ENCODE measurements at regions not wholly inside any gene's neighbourhood (a gene's known extent, or its start where the extent isn't known, plus 50 kb on each side); places are given as distances from the start of the nearest gene placed in this dataset.

DNA sequence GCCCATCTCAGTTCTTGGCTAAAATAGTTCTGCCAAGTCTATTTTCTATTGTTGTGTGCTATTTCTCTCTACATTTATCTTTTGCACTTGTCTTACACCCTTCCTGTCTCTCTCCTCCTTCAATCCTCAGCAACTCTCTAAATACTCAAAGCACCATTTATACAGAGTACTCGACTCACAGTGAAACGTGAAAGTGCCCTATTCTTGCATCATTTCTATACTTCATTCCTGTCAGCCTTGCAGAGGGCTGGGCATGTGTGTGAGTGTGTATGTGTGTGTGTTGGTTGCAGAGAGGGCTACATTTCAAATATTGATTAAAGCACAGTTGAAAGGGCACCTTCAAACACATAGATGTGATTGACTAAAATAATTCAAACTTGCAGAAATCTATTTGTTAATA, 373.2 kb upstream of the MANEA start:
- Histone ChIP-seq H3K36me3 (ENCODE audit: control insufficient read depth in 2 of 4, insufficient read depth in 4 of 4, low read length in 3 of 4) (no peaks in the 10 kb centered on the region), H3K9me3 (ENCODE audit: insufficient read depth in 2 of 2, low read depth in 1 of 2, low read length in 1 of 2) (no peaks in the 10 kb centered on the region), H2BK20ac (ENCODE audit: low read length) (no peak overlapping the region), H3K27ac (ENCODE audit: low read depth, low read length) (no peak overlapping the region), H2BK12ac (ENCODE audit: low read depth, low read length) (no peak overlapping the region), H3K56ac (replicated peaks; ENCODE audit: insufficient read length, low read depth, low read length) (no peak overlapping the region), H3K4me3 (ENCODE audit: extremely low read depth in 1 of 4, insufficient read depth in 2 of 4, low read depth in 3 of 4, low read length in 4 of 4) (no peak overlapping the region), H2AK5ac (ENCODE audit: low read depth, low read length) (no peak overlapping the region), H4K20me1 (replicated peaks in 1 of 2; ENCODE audit: control insufficient read depth in 1 of 2, insufficient read depth in 2 of 2, low read length in 2 of 2) (no peaks in the 10 kb centered on the region), H2BK5ac (ENCODE audit: low read depth, low read length) (no peak overlapping the region), H3K4me2 (ENCODE audit: insufficient read depth in 1 of 2, low read depth in 2 of 2, low read length in 2 of 2) (no peak overlapping the region), H3K9ac (replicated peaks in 1 of 4; ENCODE audit: extremely low read depth in 1 of 4, low read depth in 3 of 4, low read length in 3 of 4) (no peak overlapping the region), H4K5ac (ENCODE audit: insufficient read length, low read depth, low read length) (no peak overlapping the region), H3K79me1 (ENCODE audit: low read depth, low read length) (no peaks in the 10 kb centered on the region), H3K23ac (ENCODE audit: insufficient read length) (no peak overlapping the region), H4K91ac (replicated peaks; ENCODE audit: insufficient read length, low read length) (no peak overlapping the region), H3K79me2 (ENCODE audit: control insufficient read depth in 1 of 2, insufficient read depth in 2 of 2, low read length in 2 of 2) (no peaks in the 10 kb centered on the region), H3K14ac (ENCODE audit: insufficient read length) (no peak overlapping the region), H3K4me1 (replicated peaks in 1 of 4; ENCODE audit: control insufficient read depth in 3 of 4, insufficient read depth in 4 of 4, low read length in 3 of 4) (no peaks in the 10 kb centered on the region), H3K4ac (replicated peaks; ENCODE audit: insufficient read length, low read depth, low read length) (no peak overlapping the region), H3K27me3 (replicated peaks in 1 of 4; ENCODE audit: control insufficient read depth in 3 of 4, extremely low read depth in 1 of 4, insufficient read depth in 3 of 4, low read length in 3 of 4) (no peaks in the 10 kb centered on the region), H2BK15ac (ENCODE audit: low read length) (no peak overlapping the region), H2AFZ (ENCODE audit: low read length) (no peak overlapping the region), H4K8ac (ENCODE audit: extremely low read depth, insufficient read depth, low read length) (no peak overlapping the region), H3K23me2 (ENCODE audit: low read depth, low read length) (no peaks in the 10 kb centered on the region), H2BK120ac (replicated peaks; ENCODE audit: low read depth, low read length) (no peak overlapping the region), H3K18ac (ENCODE audit: extremely low read depth, low read length) (no peak overlapping the region)
- TF ChIP-seq PHF8 (conservative IDR thresholded peaks at IDR 0.05; ENCODE audit: low read depth, low read length) (no peak), BACH1 (IDR thresholded peaks at IDR 0.05; ENCODE audit: low read length) (no peak), MAFK (IDR thresholded peaks at IDR 0.05; ENCODE audit: low read depth, low read length) (no peak), GABPA (IDR thresholded peaks at IDR 0.05; ENCODE audit: borderline replicate concordance, insufficient read depth, low read length) (no peak), NRF1 (IDR thresholded peaks at IDR 0.05; ENCODE audit: low read depth, low read length) (no peak), FOSL1 (IDR thresholded peaks at IDR 0.05; ENCODE audit: insufficient read depth, low read depth, low read length) (no peak), ZNF274 (IDR thresholded peaks at IDR 0.05; ENCODE audit: borderline replicate concordance, extremely low read depth, low read length) (no peak), KDM1A (IDR thresholded peaks at IDR 0.05; ENCODE audit: borderline replicate concordance, low read length) (no peak), CTBP2 (IDR thresholded peaks at IDR 0.05; ENCODE audit: borderline replicate concordance, insufficient read depth, insufficient read length, low read length) (no peak), SUZ12 (IDR thresholded peaks at IDR 0.05; ENCODE audit: low read length) (no peak), SP2 (IDR thresholded peaks at IDR 0.05; ENCODE audit: low read length) (no peak), NANOG (IDR thresholded peaks at IDR 0.05; ENCODE audit: insufficient read depth, low read depth, low read length, poor library complexity, severe bottlenecking) (no peak)
- FAIRE-seq (no peak), DNase-seq (ENCODE audit: low read depth in 1 of 2, low spot score in 2 of 2) (no peak)
- POLR2A ChIA-PET (ENCODE audit: partially characterized antibody): no interaction called here
- CTCF ChIA-PET (ENCODE audit: partially characterized antibody): interaction anchor here (0.6 to 3.5 kb wide), 10 partner anchors 10 to 166 kb away, joined by 3 to 39 read pairs (median 3); no protein-coding TSS in a partner anchor
- 100% methylated on average over 2 of the region's 2 CpGs; no CpG with 5 or more reads in 1 of the 2 experiments for WGBS, 2 experiments (ENCODE audit: extremely low coverage in 1 of 2, insufficient coverage in 1 of 2, insufficient read length in 1 of 2, insufficient replicate concordance in 2 of 2, low coverage in 1 of 2, low lambda C conversion rate in 2 of 2, missing lambda C conversion rate in 1 of 2)
